ENCODE measurements at regions not wholly inside any gene's neighbourhood (a gene's known extent, or its start where the extent isn't known, plus 50 kb on each side); places are given as distances from the start of the nearest gene placed in this dataset.

GRCh38 chr7:119572541-119572940 is 700.4 kb upstream of the KCND2 start:
- no peak overlapping the region for H3K27ac ChIP-seq (ENCODE audit: control insufficient read depth, insufficient read depth, low read length)
- H3K4me2 ChIP-seq (ENCODE audit: control insufficient read depth, extremely low read depth, insufficient read depth, low read depth, low read length): no peak overlapping the region
- dilution Hi-C loops (cut with MboI; ENCODE audit: extremely low pct_ligation_motif_present, low sequenced_read_pairs): no loop called here
- no peaks in the 10 kb centered on the region for H4K20me1 ChIP-seq (ENCODE audit: control insufficient read depth, extremely low read depth, insufficient read depth, low read length)
- H3K79me2 ChIP-seq (ENCODE audit: control insufficient read depth, insufficient read depth, low read length): no peaks in the 10 kb centered on the region
- H3K9me1 ChIP-seq (ENCODE audit: control insufficient read depth, extremely low read depth, insufficient read depth, low read length): no peaks in the 10 kb centered on the region
- TF ChIP-seq CTCF (optimal IDR thresholded peaks at IDR 0.05 in 1 of 3, IDR thresholded peaks at IDR 0.05 in 1 of 3, conservative IDR thresholded peaks at IDR 0.05 in 1 of 3; ENCODE audit: extremely low read depth in 1 of 3, insufficient read depth in 2 of 3, low read length in 3 of 3) (no peak), EZH2 (IDR thresholded peaks at IDR 0.05; ENCODE audit: low read length) (no peak)
- no peaks in the 10 kb centered on the region for H3K4me1 ChIP-seq (ENCODE audit: control insufficient read depth, extremely low read depth, insufficient read depth, low read length)
- H3K9ac ChIP-seq (ENCODE audit: control insufficient read depth, extremely low read depth, insufficient read depth, low read length): no peak overlapping the region
- no peak overlapping the region for H3K4me3 ChIP-seq (ENCODE audit: control insufficient read depth in 2 of 3, extremely low read depth in 1 of 3, insufficient read depth in 2 of 3, low read depth in 1 of 3, low read length in 3 of 3)
- no peak overlapping the region for H2AFZ ChIP-seq (ENCODE audit: control insufficient read depth, low read length)
- no peaks in the 10 kb centered on the region for H3K36me3 ChIP-seq (ENCODE audit: control insufficient read depth in 2 of 2, extremely low read depth in 1 of 2, insufficient read depth in 2 of 2, low read length in 2 of 2)
- FAIRE-seq (no peak), DNase-seq (ENCODE audit: low read depth, low spot score) (no peak)
- H3K9me3 ChIP-seq (ENCODE audit: control insufficient read depth, low read depth, low read length): peaks cover 2% of the 10 kb centered on the region
- H3K27me3 ChIP-seq (ENCODE audit: control insufficient read depth, extremely low read depth, insufficient read depth, low read length): no peaks in the 10 kb centered on the region

GRCh38 chr7:119578116-119578515 is 694.9 kb upstream of the KCND2 start:
- FAIRE-seq (no peak), DNase-seq (ENCODE audit: low read depth, low spot score) (no peak)
- Histone ChIP-seq H3K9ac (ENCODE audit: control insufficient read depth, extremely low read depth, insufficient read depth, low read length) (no peak overlapping the region), H3K79me2 (ENCODE audit: control insufficient read depth, insufficient read depth, low read length) (no peaks in the 10 kb centered on the region), H3K4me1 (ENCODE audit: control insufficient read depth, extremely low read depth, insufficient read depth, low read length) (no peaks in the 10 kb centered on the region), H3K9me1 (ENCODE audit: control insufficient read depth, extremely low read depth, insufficient read depth, low read length) (no peaks in the 10 kb centered on the region), H3K36me3 (ENCODE audit: control insufficient read depth in 2 of 2, extremely low read depth in 1 of 2, insufficient read depth in 2 of 2, low read length in 2 of 2) (no peaks in the 10 kb centered on the region), H3K4me3 (ENCODE audit: control insufficient read depth in 2 of 3, extremely low read depth in 1 of 3, insufficient read depth in 2 of 3, low read depth in 1 of 3, low read length in 3 of 3) (no peak overlapping the region), H3K4me2 (ENCODE audit: control insufficient read depth, extremely low read depth, insufficient read depth, low read depth, low read length) (no peak overlapping the region), H4K20me1 (ENCODE audit: control insufficient read depth, extremely low read depth, insufficient read depth, low read length) (no peaks in the 10 kb centered on the region), H3K27me3 (ENCODE audit: control insufficient read depth, extremely low read depth, insufficient read depth, low read length) (no peaks in the 10 kb centered on the region), H2AFZ (ENCODE audit: control insufficient read depth, low read length) (no peak overlapping the region), H3K9me3 (ENCODE audit: control insufficient read depth, low read depth, low read length) (peaks cover 2% of the 10 kb centered on the region), H3K27ac (ENCODE audit: control insufficient read depth, insufficient read depth, low read length) (no peak overlapping the region)
- no peak for TF ChIP-seq CTCF (optimal IDR thresholded peaks at IDR 0.05 in 1 of 3, IDR thresholded peaks at IDR 0.05 in 1 of 3, conservative IDR thresholded peaks at IDR 0.05 in 1 of 3; ENCODE audit: extremely low read depth in 1 of 3, insufficient read depth in 2 of 3, low read length in 3 of 3)
- no peak for TF ChIP-seq EZH2 (IDR thresholded peaks at IDR 0.05; ENCODE audit: low read length)
- dilution Hi-C loops (cut with MboI; ENCODE audit: extremely low pct_ligation_motif_present, low sequenced_read_pairs): no loop called here

Data from keratinocyte (primary cell).